K562 (cell line): ENCODE measurements at regions not wholly inside any gene's neighbourhood (a gene's known extent, or its start where the extent isn't known, plus 50 kb on each side); places are given as distances from the start of the nearest gene placed in this dataset.

Experiments used
- ATAC-seq: fragments of 200-7000 bp; cut with Tn5 transposase; 3 replicates; pipeline ENCODE4 v1.9.1; 2020; ENCODE audit warnings: moderate library complexity
- BruUV-seq: library from RNA; stranded (reverse); fragments of 400-500 nt; replicated peaks from 2 replicates; lab custom pipeline; 2021; lab: Mats Ljungman, UMichigan
- CTCF ChIA-PET: fragments of 300-600 bp; formaldehyde crosslinking; extraction: SDS; loops from one replicate; lab custom pipeline; 2021; ENCODE audit warnings: low intra/inter-chr PET ratio; lab: Yijun Ruan, JAX
- POLR2A ChIA-PET: fragments of 300-600, 350-650 bp; sonication (Branson Sonifier 250); formaldehyde crosslinking; extraction: SDS; loops from one replicate; lab custom pipeline; 2021; ENCODE audit warnings: antibody characterized with exemption, inconsistent platforms; lab: Yijun Ruan, JAX
- DNase-seq, 4 experiments: peaks; one replicate each; pipeline versions ENCODE4 v3.0.0 to v3.0.0-alpha.2; 2011 to 2018; ENCODE audit warnings: low spot score in 3 of 4, mixed read lengths in 3 of 4; ENCODE audit errors: extremely low read depth in 1 of 4
- FAIRE-seq: peaks from 2 replicates; lab custom pipeline; 2011; peaks lifted over from hg19 to GRCh38; lab: Jason Lieb, UNC
- H2AFZ ChIP-seq: 2 replicates; pipeline ENCODE4 v1.6.0; 2011; ENCODE audit warnings: low read depth, low read length, control low read depth, inconsistent platforms
- H3K27ac ChIP-seq: fragments of 200-600 bp; 3 replicates; pipeline ENCODE4 v1.8.0; 2011; ENCODE audit warnings: low read depth, mild to moderate bottlenecking, control low read depth, inconsistent platforms, low read length, moderate library complexity, mixed read lengths; ENCODE audit errors: extremely low read depth
- H3K27me3 ChIP-seq, 2 experiments: fragments of 300-600 bp in 1 of 2; 2 replicates in 1 of 2; 3 replicates in 1 of 2; pipeline versions ENCODE4 v1.6.0 to v1.8.0; 2011; ENCODE audit warnings: inconsistent platforms in 2 of 2, low read length in 2 of 2, mild to moderate bottlenecking in 1 of 2, mixed read lengths in 1 of 2, moderate library complexity in 1 of 2; ENCODE audit not compliant: control insufficient read depth in 2 of 2, insufficient read depth in 2 of 2
- H3K36me3 ChIP-seq: fragments of 300-600 bp; 3 replicates; pipeline ENCODE4 v1.8.0; 2011; ENCODE audit warnings: mild to moderate bottlenecking, low read length, inconsistent platforms; ENCODE audit not compliant: control insufficient read depth, insufficient read depth
- H3K4me1 ChIP-seq, 2 experiments: fragments of 200-600 bp in 1 of 2; replicated peaks in 1 of 2; 2 replicates in 1 of 2; 3 replicates in 1 of 2; pipeline versions ENCODE4 v1.5.1 to v1.8.0; 2011; ENCODE audit warnings: inconsistent platforms in 2 of 2, low read length in 2 of 2, mild to moderate bottlenecking in 1 of 2, mixed read lengths in 1 of 2, moderate library complexity in 1 of 2; ENCODE audit not compliant: control insufficient read depth in 2 of 2, insufficient read depth in 2 of 2
- H3K4me2 ChIP-seq: 2 replicates; pipeline ENCODE4 v1.6.1; 2011; ENCODE audit warnings: low read length, control low read depth, inconsistent platforms, mixed read lengths; ENCODE audit not compliant: insufficient read depth
- H3K4me3 ChIP-seq: fragments of 200-600 bp; sonication (generic), shearing (Covaris generic); 2 replicates; pipeline ENCODE4 v1.5.1; 2016; ENCODE audit warnings: control low read depth, inconsistent platforms
- H3K79me2 ChIP-seq: fragments of 200-600 bp; 3 replicates; pipeline ENCODE4 v1.8.0; 2011; ENCODE audit warnings: low read length, inconsistent platforms; ENCODE audit not compliant: control insufficient read depth, insufficient read depth
- H3K9ac ChIP-seq, 2 experiments: 2 replicates each; pipeline versions ENCODE4 v1.6.0 to v1.6.1; 2011; ENCODE audit warnings: low read depth in 2 of 2, low read length in 2 of 2, control low read depth in 1 of 2, inconsistent platforms in 1 of 2, mild to moderate bottlenecking in 1 of 2, mixed read lengths in 1 of 2; ENCODE audit not compliant: insufficient read depth in 1 of 2
- H3K9me1 ChIP-seq: one replicate; pipeline ENCODE4 v1.6.0; 2011; ENCODE audit warnings: inconsistent platforms, mild to moderate bottlenecking, low read length, moderate library complexity; ENCODE audit not compliant: control insufficient read depth, insufficient read depth
- H3K9me3 ChIP-seq: replicated peaks from 2 replicates; pipeline ENCODE4 v1.5.1; 2011; ENCODE audit warnings: low read depth, low read length, inconsistent platforms; ENCODE audit not compliant: control insufficient read depth, insufficient read depth
- H4K20me1 ChIP-seq: replicated peaks from 2 replicates; pipeline ENCODE4 v1.6.1; 2011; ENCODE audit warnings: low read length, inconsistent platforms, mixed read lengths; ENCODE audit not compliant: control insufficient read depth, insufficient read depth
- CCNT2 ChIP-seq: IDR thresholded peaks from 2 replicates; pipeline ENCODE4 v1.6.1; 2011; ENCODE audit warnings: borderline replicate concordance, low read depth, mild to moderate bottlenecking, moderate library complexity, mixed read lengths, low read length; ENCODE audit not compliant: insufficient read length; ENCODE audit errors: extremely low read depth
- CREB5 ChIP-seq: fragments of 250-450 bp; sonication (Bioruptor Pico); IDR thresholded peaks from 2 replicates; pipeline ENCODE4 v1.5.0; 2020; ENCODE audit warnings: mild to moderate bottlenecking
- ELF2 ChIP-seq: fragments of 250-450 bp; sonication (Bioruptor Pico); IDR thresholded peaks from 2 replicates; pipeline ENCODE4 v1.5.0; 2021; ENCODE audit warnings: mild to moderate bottlenecking
- ETV5 ChIP-seq: sonication (generic); formaldehyde crosslinking; IDR thresholded peaks from 2 replicates; pipeline ENCODE4 v1.4.0; 2020; ENCODE audit warnings: low read depth, mild to moderate bottlenecking, missing genetic modification reagents
- GTF2A2 ChIP-seq: IDR thresholded peaks from 2 replicates; pipeline ENCODE4 v1.6.1; 2016; ENCODE audit warnings: mild to moderate bottlenecking, missing genetic modification characterization, missing compliant biosample characterization
- HNRNPK ChIP-seq: fragments of 200-400 bp; formaldehyde crosslinking; IDR thresholded peaks from one replicate; pipeline ENCODE4 v1.6.1; 2018; ENCODE audit warnings: mild to moderate bottlenecking, low read depth, low read length; ENCODE audit not compliant: poor library complexity, severe bottlenecking
- IFI16 ChIP-seq: fragments of 250-450 bp; sonication (Bioruptor Pico); IDR thresholded peaks from 2 replicates; pipeline ENCODE4 v2.1.2; 2022; ENCODE audit warnings: mild to moderate bottlenecking, inconsistent platforms
- NR2C2 ChIP-seq, 2 experiments: fragments of 200-800 bp in 1 of 2; sonication (Bioruptor generic) in 1 of 2; sonication (generic) in 1 of 2; formaldehyde crosslinking in 1 of 2; IDR thresholded peaks; 2 replicates each; pipeline versions ENCODE4 v1.6.1 to v1.8.0; 2016 to 2022; ENCODE audit warnings: mild to moderate bottlenecking in 1 of 2, missing compliant biosample characterization in 1 of 2, missing genetic modification characterization in 1 of 2, missing genetic modification reagents in 1 of 2
- SLC30A9 ChIP-seq: fragments of 250-450 bp; sonication (Bioruptor Pico); IDR thresholded peaks from 2 replicates; pipeline ENCODE4 v1.8.0; 2022; ENCODE audit warnings: mild to moderate bottlenecking, moderate library complexity
- SMARCA5 ChIP-seq: fragments of 450-650 bp; IDR thresholded peaks from 2 replicates; pipeline ENCODE4 v1.6.1; 2016
- TBP ChIP-seq: optimal IDR thresholded peaks from 2 replicates; pipeline ENCODE3; 2011; ENCODE audit warnings: low read depth, low read length, improper control_type of control experiment
- ZBTB49 ChIP-seq: sonication (generic); formaldehyde crosslinking; IDR thresholded peaks from 2 replicates; pipeline ENCODE4 v1.8.0; 2022; ENCODE audit warnings: missing genetic modification reagents, mild to moderate bottlenecking, borderline replicate concordance
- ZKSCAN1 ChIP-seq: fragments of 150-350 bp; IDR thresholded peaks from 2 replicates; pipeline ENCODE4 v1.6.1; 2016; ENCODE audit warnings: low read depth, low read length
- ZNF274 ChIP-seq: IDR thresholded peaks from 2 replicates; pipeline ENCODE4 v1.6.1; 2011; ENCODE audit warnings: low read depth, mild to moderate bottlenecking, low read length, moderate library complexity, borderline replicate concordance
- ZNF696 ChIP-seq: fragments of 250-450 bp; sonication (Bioruptor Pico); conservative IDR thresholded peaks from 2 replicates; pipeline ENCODE4 v1.4.0; 2020; ENCODE audit warnings: mild to moderate bottlenecking, moderate library complexity
- WGBS: fragments of 100-300 bp; shearing (Covaris generic); methylation state at CpG from one replicate; pipeline ENCODE4 v1.1.6; 2016; ENCODE audit warnings: low coverage, mixed read lengths; ENCODE audit not compliant: insufficient coverage; ENCODE audit errors: missing lambda C conversion rate; 5-methylcytosine and 5-hydroxymethylcytosine counted together
- in situ Hi-C: fragments of 300-500 bp; cut with MboI; formaldehyde crosslinking; loops from 4 replicates; pipeline ENCODE4 v1.15.0; 2018; ENCODE audit warnings: inconsistent platforms, mixed read lengths
- intact Hi-C: fragments of 100-400 bp; cut with micrococcal nuclease; formaldehyde crosslinking; loops from 2 replicates; pipeline ENCODE4 v1.14.2; 2022

DNA sequence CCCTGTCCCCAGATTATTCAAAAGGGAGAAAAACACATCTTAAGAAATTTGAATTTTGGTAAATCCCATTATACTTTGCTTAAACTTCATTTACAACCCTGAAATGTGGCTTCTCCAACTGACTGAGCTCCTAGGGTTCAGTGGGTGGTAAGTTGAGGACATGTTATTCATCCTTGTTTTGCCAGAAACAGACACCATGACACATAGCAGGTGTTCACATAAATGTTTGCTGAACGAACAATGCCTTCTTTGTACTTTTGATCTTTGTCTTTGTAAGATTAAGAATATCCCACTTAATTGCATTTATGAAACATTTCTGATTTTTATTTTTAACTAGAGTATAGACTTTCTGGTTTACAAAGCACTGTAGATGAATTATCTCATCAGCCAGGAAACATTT lies 209.7 kb downstream of the GPAM start:
- FAIRE-seq (no peak), DNase-seq (no peak), ATAC-seq (no peak)
- in situ Hi-C loops, result no loop called here
- intact Hi-C loops, result no loop called here
- Histone ChIP-seq H3K4me1 (no peaks in the 10 kb centered on the region), H3K27me3 (no peaks in the 10 kb centered on the region), H3K9me1 (no peaks in the 10 kb centered on the region), H3K79me2 (no peaks in the 10 kb centered on the region), H3K36me3 (no peaks in the 10 kb centered on the region), H3K9me3 (no peaks in the 10 kb centered on the region), H2AFZ (no peak overlapping the region), H3K27ac (no peak overlapping the region), H3K4me3 (no peak overlapping the region), H3K9ac (no peak overlapping the region), H4K20me1 (no peaks in the 10 kb centered on the region), H3K4me2 (no peak overlapping the region)
- CTCF ChIA-PET, result no interaction called here
- WGBS, result 0% methylated on average over 1 of the region's 1 CpG
- BruUV-seq, result no TSS peak
- POLR2A ChIA-PET, result no interaction called here
- TF ChIP-seq HNRNPK (no peak), NR2C2 (CRISPR knock-in tag; IDR thresholded peaks at IDR 0.05) (no peak), NR2C2 (tag; IDR thresholded peaks at IDR 0.05) (no peak), CREB5 (no peak), ZNF274 (no peak), ELF2 (no peak)

DNA sequence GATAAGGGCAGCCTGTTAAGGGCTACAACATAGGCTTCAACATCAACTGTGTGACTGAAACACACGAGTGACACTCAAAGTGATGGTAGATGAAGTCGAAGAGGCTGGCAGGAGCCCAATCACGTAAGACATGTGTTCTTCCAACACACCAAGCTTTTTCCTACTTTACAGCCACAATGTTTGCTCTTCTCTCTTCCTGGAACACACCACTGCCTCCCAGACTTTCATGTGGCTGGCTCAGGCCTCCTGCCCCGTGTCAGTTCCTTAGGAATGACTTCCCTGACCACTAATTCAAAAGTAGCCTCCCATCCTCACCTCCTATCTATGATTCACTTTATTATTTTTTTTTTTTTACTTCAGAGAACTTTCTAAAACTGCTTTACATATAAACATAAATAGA lies 209.2 kb downstream of the GPAM start:
- DNase-seq (no peak), ATAC-seq (no peak), FAIRE-seq (no peak)
- Histone ChIP-seq H3K36me3 (no peaks in the 10 kb centered on the region), H4K20me1 (no peaks in the 10 kb centered on the region), H3K27me3 (no peaks in the 10 kb centered on the region), H3K9me3 (no peaks in the 10 kb centered on the region), H3K9ac (no peak overlapping the region), H3K9me1 (no peaks in the 10 kb centered on the region), H3K79me2 (no peaks in the 10 kb centered on the region), H2AFZ (no peak overlapping the region), H3K4me1 (no peaks in the 10 kb centered on the region), H3K4me2 (no peak overlapping the region), H3K4me3 (no peak overlapping the region), H3K27ac (no peak overlapping the region)
- BruUV-seq, result no TSS peak
- ChIA-PET POLR2A (no interaction called here), CTCF (no interaction called here)
- in situ Hi-C loops (no loop called here), intact Hi-C loops (no loop called here)
- WGBS, result 0% methylated on average over 4 of the region's 4 CpGs
- TF ChIP-seq ETV5 (CRISPR knock-in tag), result no peak
- no peak for TF ChIP-seq ZBTB49 (CRISPR knock-in tag)
- TF ChIP-seq SMARCA5, result no peak
- no peak for TF ChIP-seq TBP
- TF ChIP-seq ZNF696 (CRISPR knock-in tag), result no peak
- no peak for TF ChIP-seq SLC30A9 (CRISPR knock-in tag)
- TF ChIP-seq CCNT2, result no peak
- no peak for TF ChIP-seq IFI16 (CRISPR knock-in tag)
- TF ChIP-seq GTF2A2 (tag), result no peak
- TF ChIP-seq ZKSCAN1, result no peak
